ENCODE measurements at regions not wholly inside any gene's neighbourhood (a gene's known extent, or its start where the extent isn't known, plus 50 kb on each side); places are given as distances from the start of the nearest gene placed in this dataset.

DNA sequence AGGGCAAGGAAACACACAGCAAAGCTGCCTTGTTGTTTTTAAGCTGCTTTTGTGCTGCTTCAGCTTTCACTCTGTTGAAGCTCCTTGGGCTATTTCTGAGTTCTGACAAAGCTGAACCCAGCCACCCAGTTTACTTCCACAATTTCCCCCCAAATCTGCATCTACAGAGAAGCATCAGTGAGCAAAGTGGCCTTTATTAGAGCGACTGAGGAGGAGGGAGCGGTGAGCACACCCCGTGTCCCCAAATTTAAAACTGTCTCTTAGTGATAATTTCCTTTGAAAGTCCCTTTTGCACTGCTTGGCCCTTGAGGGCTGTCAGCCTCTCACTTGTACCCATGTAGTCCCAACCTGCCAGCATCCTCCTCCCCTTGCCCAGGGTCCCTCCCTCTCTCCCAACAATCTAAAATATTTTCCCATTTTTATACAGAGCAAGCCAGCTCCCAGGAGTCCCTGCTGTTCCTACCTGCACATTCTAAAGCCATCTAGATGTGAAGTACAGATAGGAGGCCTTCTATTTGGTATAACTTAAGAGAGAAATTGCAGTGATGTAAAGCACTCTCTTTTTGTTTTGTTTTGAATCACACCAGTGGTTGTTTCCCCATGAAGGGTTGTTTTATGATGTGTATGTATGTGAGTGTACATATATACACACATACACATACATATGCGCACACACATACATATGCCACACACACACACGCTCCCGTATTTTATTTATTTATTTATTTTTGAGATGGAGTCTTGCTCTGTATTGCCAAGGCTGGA, 313.5 kb downstream of the TLE4 start:
- DNase-seq (no peak), ATAC-seq (ENCODE audit: low FRiP score in 2 of 2) (no peak)
- H3K4me1 ChIP-seq: no peaks in the 10 kb centered on the region
- no peak overlapping the region for H3K4me3 ChIP-seq
- TF ChIP-seq, protein P1, sequence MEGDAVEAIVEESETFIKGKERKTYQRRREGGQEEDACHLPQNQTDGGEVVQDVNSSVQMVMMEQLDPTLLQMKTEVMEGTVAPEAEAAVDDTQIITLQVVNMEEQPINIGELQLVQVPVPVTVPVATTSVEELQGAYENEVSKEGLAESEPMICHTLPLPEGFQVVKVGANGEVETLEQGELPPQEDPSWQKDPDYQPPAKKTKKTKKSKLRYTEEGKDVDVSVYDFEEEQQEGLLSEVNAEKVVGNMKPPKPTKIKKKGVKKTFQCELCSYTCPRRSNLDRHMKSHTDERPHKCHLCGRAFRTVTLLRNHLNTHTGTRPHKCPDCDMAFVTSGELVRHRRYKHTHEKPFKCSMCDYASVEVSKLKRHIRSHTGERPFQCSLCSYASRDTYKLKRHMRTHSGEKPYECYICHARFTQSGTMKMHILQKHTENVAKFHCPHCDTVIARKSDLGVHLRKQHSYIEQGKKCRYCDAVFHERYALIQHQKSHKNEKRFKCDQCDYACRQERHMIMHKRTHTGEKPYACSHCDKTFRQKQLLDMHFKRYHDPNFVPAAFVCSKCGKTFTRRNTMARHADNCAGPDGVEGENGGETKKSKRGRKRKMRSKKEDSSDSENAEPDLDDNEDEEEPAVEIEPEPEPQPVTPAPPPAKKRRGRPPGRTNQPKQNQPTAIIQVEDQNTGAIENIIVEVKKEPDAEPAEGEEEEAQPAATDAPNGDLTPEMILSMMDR (IDR thresholded peaks at IDR 0.05): no peak
- TF ChIP-seq EP300 (IDR thresholded peaks at IDR 0.05) (no peak), POLR2A (IDR thresholded peaks at IDR 0.05) (no peak), POLR2AphosphoS5 (IDR thresholded peaks at IDR 0.05) (no peak)
- H3K36me3 ChIP-seq: no peaks in the 10 kb centered on the region
- no peak overlapping the region for H3K27ac ChIP-seq
- H3K9me3 ChIP-seq: no peaks in the 10 kb centered on the region
- WGBS, 2 donors: 96 to 98% methylated on average over 6 of the region's 6 CpGs
- no peaks in the 10 kb centered on the region for H3K27me3 ChIP-seq

DNA sequence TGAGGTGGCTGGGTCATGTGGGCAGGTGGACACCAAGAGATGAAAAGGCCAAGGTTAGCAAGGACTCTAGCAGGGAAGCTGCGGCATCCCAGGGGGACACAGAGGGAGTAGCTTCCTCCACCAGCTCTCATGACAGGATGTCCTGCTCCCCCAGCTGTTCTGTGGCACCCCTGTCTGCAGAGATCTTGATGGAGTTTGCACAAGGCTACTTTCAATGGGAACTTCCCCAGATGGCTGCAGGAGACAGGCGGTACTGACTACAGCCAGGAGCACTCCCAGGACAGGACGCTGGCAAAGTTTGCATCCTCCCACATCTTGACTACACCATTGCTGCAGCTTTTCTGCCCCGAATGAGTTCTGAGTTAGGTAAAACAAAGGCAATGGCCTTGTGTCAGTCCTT, 312.8 kb downstream of the TLE4 start:
- no peak for DNase-seq
- TF ChIP-seq POLR2AphosphoS5 (IDR thresholded peaks at IDR 0.05): no peak
- TF ChIP-seq EP300 (IDR thresholded peaks at IDR 0.05): no peak
- TF ChIP-seq, protein P1 (IDR thresholded peaks at IDR 0.05): no peak
- TF ChIP-seq POLR2A (IDR thresholded peaks at IDR 0.05): no peak
- no peak for ATAC-seq (ENCODE audit: low FRiP score in 2 of 2)
- no peaks in the 10 kb centered on the region for H3K27me3 ChIP-seq
- H3K4me1 ChIP-seq: no peaks in the 10 kb centered on the region
- H3K27ac ChIP-seq: no peak overlapping the region
- 35 to 75% methylated on average over 2 to 4 of the region's 4 CpGs for WGBS, 2 donors
- H3K9me3 ChIP-seq: no peaks in the 10 kb centered on the region
- H3K36me3 ChIP-seq: no peaks in the 10 kb centered on the region
- H3K4me3 ChIP-seq: no peak overlapping the region

DNA sequence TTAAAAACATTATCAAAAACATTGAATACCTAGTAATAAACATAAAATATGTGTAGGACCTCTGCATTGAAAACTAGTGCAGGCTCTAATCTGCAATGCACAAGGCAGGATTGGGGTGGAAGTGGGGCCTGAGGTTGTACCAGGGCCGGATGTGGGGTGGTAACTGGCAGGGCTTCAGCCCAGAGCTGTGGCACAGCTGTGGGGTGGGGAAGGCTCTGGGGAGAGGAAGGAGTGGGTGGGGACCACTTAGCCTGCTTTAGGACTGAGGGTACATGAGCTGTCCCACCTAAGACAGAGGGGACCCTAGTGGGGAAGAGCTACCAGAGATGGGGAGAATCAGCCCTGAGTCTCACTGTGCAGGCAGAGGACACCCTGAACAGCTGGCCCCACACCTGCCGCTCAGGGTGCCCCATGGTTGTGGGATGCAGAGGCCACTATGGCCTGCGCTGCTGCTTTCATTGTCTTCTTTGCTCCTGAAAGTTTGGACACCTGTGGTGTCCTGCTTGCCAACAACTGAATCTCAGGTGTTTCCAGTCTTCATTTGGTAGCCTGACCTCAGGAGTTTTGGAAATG, 311.4 kb downstream of the TLE4 start:
- ATAC-seq (ENCODE audit: low FRiP score in 2 of 2) (peak; percentile 51 to 65), DNase-seq (peak in 1 of 2 donors; percentile 10)
- TF ChIP-seq POLR2AphosphoS5 (IDR thresholded peaks at IDR 0.05) (no peak), EP300 (IDR thresholded peaks at IDR 0.05) (no peak), POLR2A (IDR thresholded peaks at IDR 0.05) (no peak)
- TF ChIP-seq, protein P1 (IDR thresholded peaks at IDR 0.05): no peak
- Histone ChIP-seq H3K27me3 (no peaks in the 10 kb centered on the region), H3K27ac (no peak overlapping the region), H3K9me3 (no peaks in the 10 kb centered on the region), H3K36me3 (no peaks in the 10 kb centered on the region), H3K4me1 (no peaks in the 10 kb centered on the region), H3K4me3 (no peak overlapping the region)
- 67 to 70% methylated on average over 3 of the region's 3 CpGs for whole genome bisulfite sequencing, 2 donors

DNA sequence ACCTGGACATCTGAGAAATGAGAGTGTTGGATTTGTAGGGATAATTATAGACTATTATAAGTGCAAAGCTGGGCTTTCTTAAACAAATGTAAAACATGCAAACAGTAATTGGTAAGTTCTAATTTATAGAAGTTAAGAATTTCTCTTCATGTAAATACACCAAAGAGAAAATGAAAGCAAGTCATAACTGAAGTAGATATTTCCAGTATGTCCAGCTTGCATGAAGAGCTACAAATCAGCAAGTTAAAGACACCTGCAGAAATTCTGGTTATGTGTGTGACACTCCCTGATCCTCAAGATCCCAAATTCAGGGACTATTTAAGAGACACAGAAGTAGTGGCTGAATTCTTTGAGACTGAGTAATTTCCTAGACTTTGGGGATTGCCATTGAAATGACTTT, 308.9 kb downstream of the TLE4 start:
- Histone ChIP-seq H3K4me1 (no peaks in the 10 kb centered on the region), H3K4me3 (no peak overlapping the region), H3K27me3 (no peaks in the 10 kb centered on the region), H3K9me3 (no peaks in the 10 kb centered on the region), H3K27ac (no peak overlapping the region), H3K36me3 (no peaks in the 10 kb centered on the region)
- TF ChIP-seq, protein P1 (IDR thresholded peaks at IDR 0.05): no peak
- TF ChIP-seq POLR2AphosphoS5 (IDR thresholded peaks at IDR 0.05): no peak
- no peak for TF ChIP-seq POLR2A (IDR thresholded peaks at IDR 0.05)
- no peak for TF ChIP-seq EP300 (IDR thresholded peaks at IDR 0.05)
- DNase-seq (no peak), ATAC-seq (ENCODE audit: low FRiP score in 2 of 2) (no peak)

Data from upper lobe of left lung (tissue), 6 donors.